GM23338 (cell line): ENCODE measurements at regions not wholly inside any gene's neighbourhood (a gene's known extent, or its start where the extent isn't known, plus 50 kb on each side); places are given as distances from the start of the nearest gene placed in this dataset.

Source experiments
- EZH2 ChIP-seq: fragments of 200-600 bp; sonication (generic); IDR thresholded peaks from one replicate; pipeline ENCODE4 v1.8.0; 2017; ENCODE audit warnings: antibody characterized with exemption, mild to moderate bottlenecking, low read depth; ENCODE audit not compliant: unreplicated experiment
- EZH2phosphoT487 ChIP-seq: fragments of 200-600 bp; sonication (generic); IDR thresholded peaks from one replicate; pipeline ENCODE4 v1.8.1; 2018; ENCODE audit warnings: antibody characterized with exemption; ENCODE audit not compliant: unreplicated experiment
- JUNB ChIP-seq: IDR thresholded peaks from one replicate; pipeline ENCODE4 v1.6.1; 2016; ENCODE audit warnings: antibody characterized with exemption; ENCODE audit not compliant: unreplicated experiment
- POLR2AphosphoS5 ChIP-seq: IDR thresholded peaks from 2 replicates; pipeline ENCODE4 v1.6.1; 2016; ENCODE audit warnings: antibody characterized with exemption, low read depth
- TF ChIP-seq, protein P1 (sequence below), 2 experiments: fragments of 200-600 bp in 1 of 2; sonication (generic) in 1 of 2; conservative IDR thresholded peaks; 2 replicates each; pipeline versions ENCODE4 v1.5.1 to v1.6.1; 2016 to 2017; ENCODE audit warnings: antibody characterized with exemption in 2 of 2, low read depth in 2 of 2, mild to moderate bottlenecking in 2 of 2, moderate library complexity in 1 of 2

DNA sequence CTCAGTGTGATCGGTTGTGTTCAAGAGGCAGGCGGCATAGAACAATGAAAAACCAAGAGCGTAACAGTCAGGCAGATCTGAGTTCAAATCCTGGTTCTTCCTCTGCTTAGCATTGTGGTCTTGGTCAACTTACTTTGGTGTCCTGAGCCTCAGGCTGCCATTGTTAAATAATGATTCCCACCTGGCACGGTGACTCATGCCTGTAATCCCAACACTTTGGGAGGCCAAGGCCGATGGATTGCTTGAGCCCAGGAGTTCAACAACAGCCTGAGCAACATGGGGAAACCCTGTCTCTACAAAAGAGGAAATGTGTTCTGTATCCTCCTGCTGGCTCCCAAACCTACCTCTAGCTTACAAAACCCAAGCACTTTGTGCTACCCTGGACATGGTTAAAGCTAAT, 129.0 kb upstream of the STX18 start:
- TF ChIP-seq, protein P1, sequence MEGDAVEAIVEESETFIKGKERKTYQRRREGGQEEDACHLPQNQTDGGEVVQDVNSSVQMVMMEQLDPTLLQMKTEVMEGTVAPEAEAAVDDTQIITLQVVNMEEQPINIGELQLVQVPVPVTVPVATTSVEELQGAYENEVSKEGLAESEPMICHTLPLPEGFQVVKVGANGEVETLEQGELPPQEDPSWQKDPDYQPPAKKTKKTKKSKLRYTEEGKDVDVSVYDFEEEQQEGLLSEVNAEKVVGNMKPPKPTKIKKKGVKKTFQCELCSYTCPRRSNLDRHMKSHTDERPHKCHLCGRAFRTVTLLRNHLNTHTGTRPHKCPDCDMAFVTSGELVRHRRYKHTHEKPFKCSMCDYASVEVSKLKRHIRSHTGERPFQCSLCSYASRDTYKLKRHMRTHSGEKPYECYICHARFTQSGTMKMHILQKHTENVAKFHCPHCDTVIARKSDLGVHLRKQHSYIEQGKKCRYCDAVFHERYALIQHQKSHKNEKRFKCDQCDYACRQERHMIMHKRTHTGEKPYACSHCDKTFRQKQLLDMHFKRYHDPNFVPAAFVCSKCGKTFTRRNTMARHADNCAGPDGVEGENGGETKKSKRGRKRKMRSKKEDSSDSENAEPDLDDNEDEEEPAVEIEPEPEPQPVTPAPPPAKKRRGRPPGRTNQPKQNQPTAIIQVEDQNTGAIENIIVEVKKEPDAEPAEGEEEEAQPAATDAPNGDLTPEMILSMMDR (conservative IDR thresholded peaks at IDR 0.05; ENCODE audit: low read depth in 2 of 2), result no peak
- TF ChIP-seq EZH2 (no peak), EZH2phosphoT487 (no peak), JUNB (no peak), POLR2AphosphoS5 (no peak)
